ENCODE measurements at regions not wholly inside any gene's neighbourhood (a gene's known extent, or its start where the extent isn't known, plus 50 kb on each side); places are given as distances from the start of the nearest gene placed in this dataset.

DNA sequence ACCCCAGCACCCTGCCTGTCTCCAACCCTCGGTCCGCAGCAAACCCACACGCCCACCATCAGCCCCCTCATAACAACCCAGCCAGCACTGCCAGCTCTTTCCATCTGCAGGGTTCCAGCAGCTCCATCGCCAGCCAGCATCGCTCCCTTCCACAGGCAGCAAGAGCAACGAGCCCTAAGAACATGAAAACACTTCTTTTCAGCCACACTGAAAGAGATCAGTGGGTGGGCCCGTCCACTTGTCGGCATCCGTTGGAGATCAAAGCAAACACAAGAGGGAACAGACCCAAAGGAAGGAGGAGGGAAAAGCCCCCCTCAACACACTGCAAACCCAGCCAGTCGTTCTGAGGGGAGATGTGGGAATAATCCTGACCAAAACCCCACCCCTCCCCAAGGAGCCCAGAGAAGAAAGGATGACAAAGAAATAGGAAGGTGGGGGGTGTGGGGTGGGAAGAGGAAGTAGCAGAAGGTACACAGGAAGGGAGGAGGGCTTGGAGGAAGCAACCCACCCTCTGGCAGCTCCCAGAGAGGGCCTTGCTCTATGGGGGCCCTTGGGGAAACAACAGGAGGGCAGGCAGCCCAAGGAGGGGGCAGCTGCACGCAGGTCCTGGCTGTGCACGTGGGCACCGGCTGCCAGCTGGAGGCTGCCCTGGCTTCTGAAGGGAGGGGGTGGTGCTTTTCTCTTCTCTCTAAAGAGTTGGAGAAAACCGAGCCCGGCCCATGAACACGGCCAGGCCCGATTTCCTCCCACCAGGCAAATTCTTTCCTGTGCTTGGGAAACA is 473.6 kb upstream of the PROK2 start:
- no peak for DNase-seq

DNA sequence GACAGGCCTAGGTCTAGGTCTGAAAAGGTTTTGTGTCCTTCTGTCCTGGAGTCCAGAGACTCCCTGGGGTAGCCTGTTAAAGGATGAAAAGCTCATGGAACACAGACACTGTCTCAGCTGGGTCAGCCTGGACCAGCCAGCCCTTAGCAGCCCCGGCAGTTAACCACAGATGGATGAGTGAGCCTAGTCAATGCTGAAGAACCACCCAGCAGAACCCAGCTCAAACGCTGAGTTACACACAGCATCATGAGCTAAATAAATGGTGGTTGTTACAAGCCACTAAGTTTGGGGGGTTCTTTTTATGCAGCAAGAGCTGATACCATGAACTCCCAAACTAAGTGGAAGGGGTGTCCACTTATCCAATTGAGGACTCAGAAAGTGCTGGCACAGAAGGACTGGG is 472.8 kb upstream of the PROK2 start:
- DNase-seq: no peak

DNA sequence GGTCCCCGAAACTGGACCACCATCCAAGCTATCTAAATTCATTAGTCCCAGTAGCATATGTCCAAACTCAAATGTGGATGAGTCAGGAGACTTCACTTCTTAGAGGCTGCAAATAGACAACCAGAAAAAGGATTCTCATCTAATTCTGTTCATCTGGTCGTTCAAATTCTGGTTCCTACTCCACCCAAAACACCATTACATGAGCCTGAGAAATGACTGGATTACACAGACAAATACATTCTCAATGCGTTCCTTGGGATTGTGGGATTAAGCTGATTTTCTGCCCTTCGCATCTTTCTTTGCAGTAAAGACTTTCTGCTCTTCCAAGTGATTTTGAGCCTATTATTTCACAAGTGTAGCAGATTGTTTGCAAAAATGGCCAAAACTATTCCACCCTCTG is 472.3 kb upstream of the PROK2 start:
- DNase-seq: no peak

DNA sequence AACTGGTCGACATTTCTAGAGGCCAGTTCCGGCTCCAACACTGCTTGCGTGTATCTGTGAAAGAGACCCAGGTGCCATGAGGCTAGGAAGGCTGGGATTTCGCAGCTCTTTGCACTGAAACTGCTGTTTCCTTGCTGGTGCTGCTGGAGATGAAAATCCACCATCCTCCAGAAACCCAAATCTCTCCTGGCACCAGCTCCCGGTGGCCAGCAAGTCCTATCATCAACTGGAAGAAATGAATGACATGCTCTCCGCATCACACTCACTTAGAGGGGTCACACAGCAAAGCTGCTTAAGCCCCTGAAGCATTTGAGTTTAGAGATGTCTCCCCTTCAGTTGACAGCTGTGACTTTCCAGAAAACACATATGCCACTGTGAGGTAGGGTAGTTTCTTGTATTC is 471.8 kb upstream of the PROK2 start:
- DNase-seq: no peak

DNA sequence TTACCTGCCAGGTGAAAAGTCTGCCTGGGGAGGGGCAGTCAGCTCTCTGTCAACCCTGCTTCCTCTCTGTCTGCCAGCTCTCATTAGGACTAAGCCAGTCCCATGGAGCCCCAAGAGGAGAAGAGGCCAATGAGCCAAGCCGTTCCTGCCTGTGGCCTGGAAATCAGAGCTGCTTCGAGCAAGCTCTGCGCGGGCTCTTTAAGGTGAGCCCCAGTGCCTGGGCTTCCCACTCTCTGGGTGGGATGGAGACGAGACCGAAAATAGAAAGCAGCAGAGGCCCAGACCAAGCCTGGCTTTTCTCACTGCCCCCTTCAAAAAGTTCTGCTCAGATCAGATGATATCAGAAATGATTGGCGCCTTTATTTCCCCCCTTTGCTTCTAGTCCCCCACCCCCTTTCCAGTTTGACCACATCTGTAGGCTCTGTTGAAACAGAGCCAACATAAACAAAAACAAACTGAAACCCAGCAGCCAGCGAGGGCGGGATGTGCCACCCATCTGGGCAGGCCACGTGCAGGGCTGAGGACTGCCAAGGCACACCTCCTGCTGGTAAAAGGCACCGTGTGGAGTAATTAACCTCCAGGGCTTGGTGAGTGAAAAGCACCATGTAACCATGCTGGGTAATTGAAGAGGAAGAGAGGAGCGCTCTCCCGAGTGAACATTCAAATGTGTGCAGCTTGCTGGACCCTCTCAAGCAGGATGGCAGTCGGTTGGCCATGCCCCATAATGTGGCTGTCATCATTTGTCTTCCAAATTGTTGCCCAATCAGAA is 471.0 kb upstream of the PROK2 start:
- no peak for DNase-seq

DNA sequence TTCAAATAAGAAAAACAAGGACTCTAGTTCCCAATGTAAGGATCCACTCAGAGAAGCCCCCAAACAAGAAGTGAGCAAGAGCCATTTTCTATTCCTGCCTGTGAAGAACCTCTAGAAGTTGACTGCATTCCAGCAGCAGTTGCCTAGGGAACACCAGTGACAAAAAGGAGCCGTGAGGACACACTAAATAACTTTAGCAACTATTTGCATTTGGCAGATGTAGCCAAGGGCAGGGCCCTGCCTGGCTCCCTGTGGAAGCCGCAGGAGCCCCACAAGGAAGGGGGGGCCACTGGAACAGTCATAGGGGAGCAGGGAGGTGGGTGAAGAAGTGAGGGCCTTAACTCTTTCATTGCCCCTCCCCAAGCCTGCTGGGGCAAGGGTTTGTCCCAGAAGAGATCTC is 470.2 kb upstream of the PROK2 start:
- no peak for DNase-seq

DNA sequence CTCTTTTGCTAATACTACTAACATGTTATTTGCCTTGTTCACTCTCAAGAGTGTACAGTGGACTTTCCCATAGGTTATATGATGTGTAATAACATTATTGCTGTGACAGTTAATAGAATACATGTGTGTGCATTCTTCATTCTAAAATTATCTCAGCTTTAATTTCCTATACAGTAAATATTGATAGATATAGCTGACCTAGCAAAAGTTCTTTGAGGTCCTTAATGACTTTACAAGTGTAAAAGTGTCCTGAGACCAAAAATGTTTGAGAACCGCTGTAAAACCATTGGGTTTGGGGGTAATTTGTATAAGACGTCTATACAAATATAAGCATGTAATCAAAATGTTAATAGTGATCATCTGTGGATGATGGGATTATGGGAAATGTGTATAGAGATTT is 469.5 kb upstream of the PROK2 start:
- DNase-seq: no peak

DNA sequence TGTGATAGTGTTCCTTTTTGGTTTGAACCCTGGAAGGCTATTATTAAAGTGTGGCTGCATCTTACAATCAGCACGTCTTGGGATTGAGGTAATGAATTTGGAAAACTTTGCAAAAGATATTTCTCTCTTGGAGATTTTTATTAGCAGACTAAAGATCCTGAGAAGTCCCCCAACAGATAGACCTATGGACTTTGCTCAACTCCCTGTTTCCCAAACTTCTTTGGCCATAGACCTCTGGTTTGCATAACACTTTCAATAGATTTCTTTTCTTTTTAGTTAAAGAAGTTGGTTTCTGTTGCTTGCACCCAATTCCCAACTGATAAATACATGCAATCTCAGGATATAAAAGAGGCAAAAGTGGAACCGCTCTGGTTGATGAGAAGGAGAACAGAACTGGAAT is 465.8 kb upstream of the PROK2 start:
- DNase-seq: no peak

DNA sequence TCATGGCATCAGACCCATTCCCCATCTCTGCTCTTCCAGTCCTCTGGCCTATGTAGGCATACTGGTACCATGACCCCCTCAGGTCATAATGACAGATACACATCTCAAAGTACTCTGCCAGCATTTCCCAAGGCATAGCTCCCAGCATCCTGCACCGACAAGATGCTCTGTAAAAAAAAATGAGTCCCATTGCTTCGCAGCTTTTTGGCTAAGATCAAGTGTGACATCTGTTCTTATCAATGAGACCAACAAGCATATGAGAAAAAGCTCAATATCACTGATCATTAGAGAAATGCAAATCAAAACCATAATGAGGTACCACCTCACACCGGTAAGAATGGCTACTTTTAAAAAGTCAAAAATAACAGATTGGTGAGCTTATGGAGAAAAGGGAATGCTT is 463.9 kb upstream of the PROK2 start:
- no peak for DNase-seq

DNA sequence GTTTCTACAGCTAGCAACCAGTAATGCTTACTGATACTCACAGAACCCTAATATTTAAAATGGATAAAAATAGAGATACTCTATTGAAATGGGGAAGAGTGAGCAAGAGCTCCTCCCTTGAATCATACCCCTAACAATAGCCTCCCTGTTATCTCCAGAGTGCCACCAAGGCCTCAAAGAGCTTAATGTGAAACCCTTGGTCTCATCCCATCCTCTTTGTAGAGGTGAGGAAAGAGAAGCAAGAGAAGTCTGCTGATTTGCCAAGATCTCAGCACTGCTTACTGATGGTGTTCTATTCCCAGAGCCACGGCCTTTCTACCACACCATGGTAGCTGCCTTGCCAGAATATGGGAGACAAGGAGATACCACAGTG is 463.4 kb upstream of the PROK2 start:
- no peak for DNase-seq

DNA sequence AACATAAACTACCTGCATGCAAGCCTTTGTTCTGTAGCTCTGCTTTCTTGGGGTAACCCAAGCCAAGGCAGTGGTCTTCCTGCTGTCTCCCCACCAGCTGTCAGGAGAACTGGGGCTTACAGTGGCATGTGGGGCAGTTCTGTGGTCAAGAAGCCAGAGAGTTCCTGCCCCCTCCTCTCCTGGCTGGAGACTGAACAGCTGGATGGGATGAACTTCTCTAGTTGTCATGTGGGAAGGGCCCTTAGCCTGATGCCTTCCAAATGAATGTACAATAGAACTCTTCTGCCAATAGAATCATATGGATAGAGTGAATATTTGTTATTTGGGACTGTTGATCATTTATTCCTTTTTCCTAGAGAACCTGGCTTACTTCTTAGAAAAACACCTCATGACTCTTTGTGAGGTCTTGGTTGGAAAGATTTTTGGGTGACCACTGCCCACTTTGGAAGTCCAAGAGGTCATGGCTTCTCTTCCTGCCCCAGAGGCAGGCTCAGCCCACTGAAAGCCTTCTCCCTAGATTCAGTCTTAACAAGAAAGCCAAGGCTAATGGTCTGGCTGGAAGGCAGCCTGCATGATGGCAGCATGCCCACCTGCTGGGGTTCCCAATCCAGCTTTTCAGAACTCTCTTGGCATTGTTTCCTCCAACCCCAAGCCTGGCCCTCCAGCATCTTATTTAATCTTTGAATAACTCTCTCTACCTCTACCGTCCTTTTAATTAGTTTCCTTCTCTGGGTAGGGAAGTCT is 462.9 kb upstream of the PROK2 start:
- DNase-seq: no peak

DNA sequence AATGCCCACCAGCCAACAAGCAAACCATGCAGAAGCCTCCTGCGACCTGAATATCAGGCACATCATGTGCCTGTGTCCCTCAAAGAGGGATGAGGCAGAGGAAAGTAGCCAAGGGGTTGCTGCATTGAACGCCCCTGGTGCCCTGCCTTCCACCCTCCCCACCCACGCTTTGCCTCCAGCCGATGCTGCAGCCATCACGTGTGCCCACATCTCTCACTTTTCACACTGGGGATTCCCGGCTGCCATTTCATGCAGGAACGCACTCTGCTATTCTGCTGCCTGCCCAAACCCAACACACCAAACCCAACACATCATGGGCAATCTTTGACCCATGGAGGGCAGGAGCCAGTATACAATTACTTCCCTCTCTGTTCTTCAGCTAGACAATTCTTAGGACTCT is 462.2 kb upstream of the PROK2 start:
- no peak for DNase-seq

DNA sequence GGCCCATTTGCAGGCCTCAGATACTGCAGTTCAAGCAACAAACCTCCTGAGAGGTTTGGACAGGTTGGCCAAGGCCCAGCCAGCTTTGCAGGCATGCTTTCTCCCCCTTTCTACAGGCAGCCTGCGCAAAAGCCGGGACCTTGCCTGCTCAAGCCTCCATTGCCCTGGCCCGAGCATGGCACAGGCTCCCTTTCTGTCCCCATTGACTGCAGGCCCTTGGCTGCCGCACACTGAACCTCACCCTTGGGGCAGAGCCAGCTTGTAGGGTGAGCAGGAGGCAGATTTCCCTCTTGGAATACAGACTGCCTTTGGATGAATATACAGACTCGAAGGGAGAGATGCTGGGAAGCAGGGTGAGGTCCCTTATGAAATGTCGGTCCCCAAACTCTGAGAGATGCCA is 461.7 kb upstream of the PROK2 start:
- DNase-seq: no peak

DNA sequence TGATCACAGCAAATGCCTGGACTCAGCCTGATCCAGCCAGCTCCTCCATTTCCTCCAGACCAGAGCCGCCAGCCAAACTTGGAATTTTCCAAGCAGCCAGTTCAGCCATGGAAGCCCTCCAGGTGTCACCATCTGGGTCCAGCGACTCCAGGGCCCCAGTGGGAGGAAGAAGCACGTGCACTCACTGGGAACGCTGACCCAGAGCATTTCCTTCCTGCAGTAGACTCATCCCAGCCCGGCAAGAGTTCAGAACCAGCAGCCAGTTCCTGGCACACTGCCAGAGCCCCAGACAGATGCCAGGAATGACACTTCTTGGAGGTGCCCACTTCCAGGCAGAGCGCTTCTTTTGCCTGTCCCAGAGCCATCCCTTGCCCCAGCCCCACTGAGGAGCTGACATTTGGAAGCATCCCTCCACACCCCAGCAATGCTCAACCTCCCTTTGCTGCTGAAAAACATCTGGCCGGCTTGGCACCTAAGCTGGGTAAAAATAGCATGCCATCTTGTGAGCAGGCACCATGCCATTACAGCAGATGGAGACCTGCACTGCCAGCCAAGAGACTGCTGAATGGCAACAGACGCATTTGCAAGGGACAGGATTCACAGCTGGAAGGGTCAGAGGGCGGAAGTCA is 460.3 kb upstream of the PROK2 start:
- DNase-seq: no peak

DNA sequence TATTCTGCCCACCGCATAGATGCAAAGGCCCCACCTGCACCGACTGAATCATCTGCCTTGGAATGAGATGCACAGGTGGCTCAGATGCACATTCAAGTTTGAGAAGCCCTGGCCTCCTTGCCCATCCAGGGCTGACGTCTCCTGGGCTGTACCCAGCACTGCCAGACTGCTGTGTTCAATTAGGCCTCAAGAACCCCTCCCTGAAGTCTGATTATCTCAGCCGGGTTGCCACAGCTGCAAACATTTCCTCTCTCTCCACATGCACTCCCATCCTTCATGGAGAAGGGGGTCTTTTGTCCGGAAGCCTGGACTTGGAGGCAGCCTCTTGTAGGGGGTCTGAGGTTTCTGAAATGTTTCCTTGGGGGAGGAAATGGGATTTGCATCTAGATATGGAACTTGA is 459.4 kb upstream of the PROK2 start:
- no peak for DNase-seq

DNA sequence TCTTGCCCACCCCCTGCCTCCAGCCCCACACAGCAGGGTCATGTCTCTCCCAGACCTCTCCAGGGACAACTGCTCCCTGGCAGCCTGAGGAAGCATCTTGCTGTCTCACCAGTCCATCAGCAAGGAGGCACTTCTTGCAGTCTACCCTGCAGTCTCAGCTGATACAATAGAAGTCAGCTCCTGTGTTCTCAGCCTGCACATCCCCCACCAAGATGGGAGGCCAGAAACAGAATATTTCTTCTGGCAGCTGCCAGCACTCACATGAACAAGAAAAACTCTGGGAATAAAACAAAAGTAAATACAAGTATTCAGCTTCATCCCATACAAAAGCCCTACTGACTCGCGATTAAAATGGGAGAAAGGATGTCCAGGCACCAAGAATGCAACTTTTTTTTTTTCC is 457.4 kb upstream of the PROK2 start:
- DNase-seq: no peak

DNA sequence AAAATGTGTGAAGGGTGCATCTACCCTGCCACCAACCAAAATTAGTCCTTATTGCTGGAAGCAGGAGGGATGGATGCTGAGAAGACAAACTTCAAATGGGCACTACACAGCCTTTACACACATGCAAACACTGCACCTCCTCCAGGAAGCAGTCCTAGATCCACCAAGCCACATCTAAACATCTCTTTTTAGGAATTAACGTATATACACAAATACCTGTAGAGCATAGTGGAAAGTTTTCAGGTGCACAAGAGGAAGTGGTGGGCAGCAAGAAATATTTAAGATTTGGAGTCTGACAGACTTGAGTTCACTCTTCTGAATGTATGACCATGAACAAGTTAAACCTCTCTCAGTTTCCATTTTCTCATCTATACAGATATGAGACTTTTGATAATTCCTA is 456.6 kb upstream of the PROK2 start:
- DNase-seq: no peak

DNA sequence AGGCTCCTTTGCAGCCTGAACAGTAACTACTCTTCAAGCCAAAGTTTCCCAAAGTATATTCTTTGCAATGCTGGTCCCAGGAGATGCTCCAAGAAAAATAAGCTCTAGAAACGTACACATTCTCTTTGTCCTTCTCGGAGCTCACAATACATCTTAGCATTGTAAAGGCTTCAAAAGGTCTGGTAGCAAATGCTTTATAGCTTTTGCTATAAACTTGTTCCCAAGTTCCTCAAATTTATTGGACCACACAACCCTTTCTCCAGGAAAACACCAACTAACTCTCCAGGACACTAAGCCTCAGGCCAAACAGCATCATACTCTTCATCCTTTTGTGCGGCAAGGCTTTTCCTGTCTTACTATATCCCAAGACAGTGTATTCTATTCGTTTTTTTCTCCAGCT is 455.6 kb upstream of the PROK2 start:
- no peak for DNase-seq

DNA sequence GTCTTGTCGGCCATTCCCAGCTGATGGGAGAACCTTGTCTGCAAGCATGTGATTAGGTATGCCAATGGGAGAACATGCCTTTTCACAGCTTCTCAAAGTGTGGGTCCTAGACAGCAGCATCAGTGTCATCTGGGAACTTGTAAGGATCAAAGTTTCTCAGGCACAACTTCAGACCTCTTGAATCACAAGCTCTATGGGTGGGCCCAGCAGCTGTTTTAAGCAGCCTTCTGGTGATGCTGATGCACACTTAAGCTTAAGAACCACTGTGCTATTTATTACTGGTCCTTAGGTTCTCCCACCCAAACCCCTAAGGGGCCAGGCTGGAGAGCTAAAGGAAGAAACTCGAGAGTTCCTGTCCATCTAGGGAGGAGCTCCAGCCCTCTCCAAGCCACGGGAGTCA is 453.9 kb upstream of the PROK2 start:
- no peak for DNase-seq

DNA sequence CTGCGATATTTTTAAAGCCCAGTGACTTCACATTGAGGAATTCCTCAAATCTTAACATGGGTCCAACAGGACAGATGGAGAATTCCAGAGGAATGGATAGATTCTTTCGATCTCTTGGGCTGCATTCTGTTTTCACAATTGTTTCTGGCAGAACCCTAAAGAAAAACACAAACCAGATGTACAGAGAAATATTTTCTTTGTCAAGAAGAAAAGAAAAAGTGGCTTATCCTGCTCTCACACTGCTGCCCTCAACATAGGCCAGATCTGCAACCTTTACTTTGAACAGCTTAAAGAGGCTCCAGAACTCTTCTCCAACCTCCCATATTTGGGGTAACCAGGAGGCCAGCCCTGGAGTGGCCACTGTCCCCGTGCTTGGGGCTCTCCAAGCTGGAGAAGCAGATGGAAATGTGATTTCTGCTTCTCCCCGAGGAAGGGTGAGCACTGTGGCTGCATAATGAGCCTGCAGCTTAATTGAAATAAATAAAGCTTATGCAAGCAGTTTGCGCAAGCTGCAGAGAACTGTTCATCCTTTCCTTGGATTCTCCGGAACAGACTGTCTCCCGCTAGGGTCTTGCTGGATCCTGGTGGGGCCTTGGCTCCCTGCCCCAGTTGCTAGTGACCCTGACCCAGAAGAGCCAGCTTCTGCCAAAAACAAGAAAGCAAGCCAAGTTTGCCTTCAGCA is 453.2 kb upstream of the PROK2 start:
- peak; percentile 52 for DNase-seq

DNA sequence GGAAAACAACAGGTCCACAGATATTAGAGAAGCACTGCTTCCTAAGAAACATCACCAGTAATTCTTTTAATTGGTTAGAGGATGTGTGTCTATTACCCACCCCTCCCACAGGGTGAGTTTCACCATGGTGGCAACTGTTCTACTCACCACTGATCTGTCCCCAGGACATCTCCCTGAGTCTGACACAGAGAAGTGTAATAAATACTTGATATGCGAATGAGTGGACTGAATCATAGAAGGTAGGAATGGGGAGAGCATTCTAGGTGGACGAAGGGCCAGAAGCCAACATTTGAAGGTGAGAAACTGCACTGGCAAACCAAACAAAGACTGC is 452.7 kb upstream of the PROK2 start:
- no peak for DNase-seq

DNA sequence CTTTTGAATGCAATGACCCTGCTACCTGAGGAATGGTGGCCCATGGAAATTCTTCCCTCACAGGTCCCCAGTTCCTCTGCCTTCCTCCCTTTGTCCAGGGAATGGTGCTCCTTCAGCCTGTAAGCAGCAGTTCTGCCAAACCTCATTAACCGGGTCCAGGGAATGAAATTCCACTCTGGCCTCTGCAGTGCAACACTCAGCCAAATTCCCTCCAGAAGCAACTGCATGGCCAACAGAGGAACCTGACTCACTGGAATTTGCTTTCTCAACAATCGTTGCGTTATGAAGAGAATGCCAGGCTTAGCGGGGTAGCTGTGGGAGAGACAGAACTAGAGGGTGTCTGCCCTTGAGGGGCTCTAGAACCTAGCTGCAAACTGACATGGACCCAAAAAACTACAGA is 449.4 kb upstream of the PROK2 start:
- DNase-seq: peak; percentile 66

Data from muscle of arm (tissue), 1 donor.